ENCODE measurements at regions not wholly inside any gene's neighbourhood (a gene's known extent, or its start where the extent isn't known, plus 50 kb on each side); places are given as distances from the start of the nearest gene placed in this dataset.

DNA sequence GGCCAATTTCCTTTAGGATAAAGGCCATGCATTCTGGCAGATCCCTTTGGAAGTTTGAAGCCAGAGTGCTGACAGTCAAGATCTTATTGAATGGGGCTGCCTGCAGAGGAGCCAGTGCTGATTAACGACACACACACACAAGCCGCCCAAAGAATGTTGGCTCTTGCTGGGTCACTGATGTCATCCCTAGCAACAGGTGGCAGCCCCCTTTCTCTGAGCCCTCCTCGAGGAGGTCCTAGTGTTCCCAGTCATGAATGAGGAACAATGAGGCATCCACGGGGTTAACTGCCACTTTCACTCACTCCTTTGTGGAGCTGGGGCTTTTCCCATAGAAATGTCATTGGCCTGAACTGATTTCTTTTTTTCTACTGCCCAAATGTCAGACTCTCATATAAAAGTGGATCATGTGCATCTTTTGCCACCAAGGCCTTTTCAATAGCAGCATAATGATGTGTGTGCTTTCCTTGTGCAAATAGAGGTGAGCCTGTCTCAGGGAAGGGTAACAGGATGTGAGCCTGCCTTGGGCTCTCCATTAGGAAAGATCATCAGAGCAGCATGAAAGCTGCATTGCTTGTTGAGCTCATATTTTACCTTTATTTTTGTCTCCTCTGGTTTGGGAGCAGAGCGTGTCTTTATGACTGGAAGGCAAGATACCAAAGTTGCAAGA, 301.8 kb upstream of the MTNR1B start:
- no peak for DNase-seq
- no peak for ATAC-seq

DNA sequence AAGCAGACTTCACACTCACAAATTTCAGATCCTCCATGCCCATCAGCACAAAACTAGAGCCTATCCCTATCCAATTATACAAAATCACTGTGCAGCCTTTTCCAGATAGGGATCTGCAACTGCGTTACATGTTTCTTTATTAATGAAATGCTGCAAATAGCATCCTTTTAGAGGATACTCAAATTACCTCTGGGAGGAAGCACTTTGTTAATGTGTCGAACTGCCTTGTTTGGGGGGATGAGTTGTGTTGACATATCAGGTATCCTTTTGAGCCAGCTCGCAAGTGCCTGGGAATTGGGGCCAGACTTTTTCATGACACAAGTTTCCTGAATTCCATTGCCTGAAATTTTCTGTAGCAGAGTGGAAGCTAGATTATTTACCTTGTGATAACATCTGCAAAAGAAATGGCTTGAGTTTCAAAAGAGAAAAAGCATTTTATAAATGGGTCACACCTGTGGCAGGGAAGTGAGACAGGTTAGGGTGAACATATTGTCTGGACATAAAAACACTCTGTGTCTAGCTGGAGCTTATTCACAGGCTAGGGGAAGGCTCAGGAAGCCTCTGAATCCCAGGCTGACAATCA, 299.1 kb upstream of the MTNR1B start:
- no peak for ATAC-seq
- DNase-seq = no peak

DNA sequence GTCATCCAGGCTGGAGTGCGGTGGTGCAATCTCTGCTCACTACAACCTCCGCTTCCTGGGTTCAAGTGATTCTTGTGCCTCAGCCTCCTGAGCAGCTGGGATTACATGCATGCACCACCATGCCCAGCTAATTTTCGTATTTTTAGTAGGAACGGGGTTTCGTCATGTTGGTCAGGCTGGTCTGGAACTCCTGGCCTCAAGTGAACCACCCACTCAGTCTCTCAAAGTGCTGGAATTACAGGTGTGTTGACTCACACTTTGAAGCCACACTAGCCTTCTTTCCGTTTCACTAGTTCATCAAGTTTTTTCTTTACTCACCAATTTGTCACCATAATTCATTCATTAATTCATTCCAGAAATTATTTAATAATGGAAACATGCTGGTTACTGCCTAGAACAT, 298.4 kb upstream of the MTNR1B start:
- no peak for DNase-seq

GRCh38 chr11:92675303-92675702, 294.1 kb upstream of the MTNR1B start:
- ATAC-seq = no peak

More for the DNA sequence above, 298.4 kb upstream of the MTNR1B start:
- no peak for ATAC-seq

GRCh38 chr11:92675810-92676209, 293.6 kb upstream of the MTNR1B start:
- ATAC-seq = no peak
- DNase-seq = no peak

More at GRCh38 chr11:92675303-92675702, 294.1 kb upstream of the MTNR1B start:
- DNase-seq = no peak

DNA sequence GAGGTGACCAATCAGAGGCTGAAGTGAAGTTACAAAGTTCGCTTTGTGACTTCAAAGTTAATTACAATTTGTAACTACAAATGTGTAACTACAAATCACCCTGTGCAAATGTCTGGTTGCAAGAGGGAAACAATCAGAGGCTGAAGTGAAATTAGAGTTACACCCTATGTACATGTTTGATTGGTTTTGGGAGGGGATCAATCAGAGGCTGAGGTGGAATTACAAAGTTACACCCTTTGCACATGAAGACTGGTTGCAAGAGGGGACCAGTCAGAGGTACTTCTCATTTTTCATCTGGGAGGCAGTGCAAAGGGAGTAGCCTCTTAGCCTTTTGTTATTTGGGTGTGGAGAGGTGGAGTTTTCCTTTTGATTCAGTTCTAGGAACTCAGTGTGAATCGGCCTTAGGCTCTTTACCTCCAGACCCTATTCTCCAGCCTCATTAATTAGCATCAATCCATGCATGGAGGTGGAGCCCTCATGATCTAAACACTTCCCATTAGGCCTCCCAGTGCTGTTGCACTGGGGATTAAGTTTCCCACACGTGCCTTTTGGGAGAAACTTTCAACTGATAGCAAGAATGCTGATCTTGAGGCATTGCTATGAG, 291.3 kb upstream of the MTNR1B start:
- ATAC-seq = no peak
- no peak for DNase-seq

GRCh38 chr11:92681586-92681985, 287.9 kb upstream of the MTNR1B start:
- no peak for DNase-seq
- no peak for ATAC-seq

DNA sequence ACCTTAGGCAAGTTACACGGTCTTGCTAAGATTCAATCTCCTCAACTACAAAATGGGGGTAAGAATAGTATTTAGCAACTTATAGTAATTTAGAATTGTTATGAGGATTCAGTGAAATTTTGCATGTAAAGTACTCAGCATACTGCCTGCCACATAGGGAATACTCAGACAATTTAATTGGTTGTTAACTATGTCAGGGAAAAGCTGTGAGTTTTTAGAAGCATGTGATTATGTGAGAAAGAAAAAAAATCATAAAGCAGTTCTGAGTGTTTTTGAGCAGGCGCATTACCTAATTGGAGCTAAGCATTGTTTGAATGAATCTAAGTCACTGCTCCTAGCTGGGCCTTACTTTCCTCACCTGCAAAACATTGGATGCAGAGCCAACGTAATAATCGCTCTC, 287.3 kb upstream of the MTNR1B start:
- DNase-seq = no peak
- no peak for ATAC-seq

DNA sequence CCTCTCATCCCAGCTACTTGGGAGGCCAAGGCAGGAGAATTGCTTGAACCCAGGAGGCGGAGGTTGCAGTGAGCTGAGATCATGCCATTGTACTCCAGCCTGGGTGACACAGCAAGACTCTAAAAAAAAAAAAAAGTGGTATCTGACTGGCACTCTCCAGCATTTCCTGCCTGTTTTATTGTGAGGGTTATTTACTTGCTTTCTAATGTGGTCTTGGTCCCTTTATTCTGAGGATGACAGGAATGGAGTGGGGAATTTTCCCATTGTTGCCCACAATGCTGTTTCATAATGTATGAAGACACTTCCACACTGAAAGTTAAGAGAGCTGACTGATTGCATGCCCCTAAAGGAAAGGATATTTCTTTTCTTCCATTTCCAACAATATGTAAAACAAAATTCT, 286.5 kb upstream of the MTNR1B start:
- DNase-seq (no peak), ATAC-seq (no peak)

DNA sequence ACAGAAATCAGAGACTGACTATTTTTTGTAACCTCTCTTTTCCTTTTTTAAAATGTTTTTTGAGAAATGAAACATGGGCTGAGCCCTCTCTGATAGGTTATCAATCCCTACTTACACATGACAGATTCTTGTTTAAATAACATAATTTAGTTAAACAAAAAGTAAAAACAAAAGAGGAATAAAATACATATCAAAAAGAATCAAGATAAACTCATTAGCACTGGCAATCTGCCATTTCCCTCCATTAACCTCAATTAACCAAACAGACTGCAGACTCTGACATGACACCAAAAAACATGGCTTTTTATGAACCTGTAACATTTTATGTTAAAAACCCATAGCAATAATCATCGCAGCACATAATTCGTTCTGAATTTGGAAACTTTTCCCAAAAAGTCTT, 284.4 kb upstream of the MTNR1B start:
- ATAC-seq (no peak), DNase-seq (no peak)

GRCh38 chr11:92687724-92688123, 281.7 kb upstream of the MTNR1B start:
- ATAC-seq (no peak), DNase-seq (no peak)

- ATAC-seq = no peak
- DNase-seq = no peak
Measured at GRCh38 chr11:92688416-92688815, 281.0 kb upstream of the MTNR1B start.

DNA sequence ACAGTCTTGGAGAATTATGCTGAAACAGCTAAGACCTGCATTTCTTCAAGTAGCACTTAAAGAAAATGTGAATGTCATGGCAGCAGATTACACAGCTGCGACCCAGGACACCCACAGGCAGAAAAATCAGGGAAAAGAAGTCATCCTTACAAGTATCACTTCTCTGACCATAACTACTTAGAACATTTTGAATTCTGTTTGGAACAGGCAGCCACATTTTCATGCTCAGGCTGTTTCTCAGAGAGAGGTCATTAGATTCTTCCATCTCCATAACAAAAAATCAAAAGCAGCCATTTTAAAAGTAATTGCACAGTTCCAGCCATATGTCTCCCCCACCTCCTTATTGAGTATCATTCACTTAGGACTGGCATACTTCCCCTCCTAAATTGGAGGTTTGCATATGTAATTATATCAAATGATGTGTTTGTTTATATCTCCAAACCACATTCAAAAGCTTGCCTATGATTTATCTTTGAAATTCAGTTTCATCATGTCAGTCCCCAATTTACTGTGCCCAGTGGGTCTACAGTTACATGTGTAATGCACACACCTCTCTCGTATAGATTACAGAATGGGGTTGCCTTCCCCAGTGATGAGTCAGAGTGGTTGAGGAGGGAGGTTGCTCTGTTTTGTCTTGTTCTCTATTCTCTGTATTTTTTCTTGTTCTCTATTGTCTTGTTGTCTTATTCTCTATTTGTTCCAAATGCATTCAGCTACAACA, 276.5 kb upstream of the MTNR1B start:
- DNase-seq (no peak), ATAC-seq (no peak)

DNA sequence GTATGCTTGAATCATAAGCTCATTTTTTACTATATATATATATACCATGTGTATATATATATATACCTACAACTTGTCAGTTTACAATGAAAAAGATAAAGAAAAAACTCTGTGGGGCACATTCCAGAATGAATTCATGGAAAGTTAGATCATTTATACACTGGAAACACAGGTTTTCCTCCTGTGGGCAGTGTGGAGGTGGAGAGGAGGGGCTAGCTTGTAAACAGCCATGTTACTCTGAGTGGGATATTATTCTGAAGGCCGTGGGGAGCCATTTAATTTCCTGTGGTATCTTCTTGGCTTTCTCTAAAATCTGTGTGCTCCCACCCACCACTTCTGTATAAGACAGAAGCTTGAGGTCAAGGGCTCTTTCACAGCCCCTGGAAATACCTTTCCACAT, 273.4 kb upstream of the MTNR1B start:
- DNase-seq = no peak
- no peak for ATAC-seq

DNA sequence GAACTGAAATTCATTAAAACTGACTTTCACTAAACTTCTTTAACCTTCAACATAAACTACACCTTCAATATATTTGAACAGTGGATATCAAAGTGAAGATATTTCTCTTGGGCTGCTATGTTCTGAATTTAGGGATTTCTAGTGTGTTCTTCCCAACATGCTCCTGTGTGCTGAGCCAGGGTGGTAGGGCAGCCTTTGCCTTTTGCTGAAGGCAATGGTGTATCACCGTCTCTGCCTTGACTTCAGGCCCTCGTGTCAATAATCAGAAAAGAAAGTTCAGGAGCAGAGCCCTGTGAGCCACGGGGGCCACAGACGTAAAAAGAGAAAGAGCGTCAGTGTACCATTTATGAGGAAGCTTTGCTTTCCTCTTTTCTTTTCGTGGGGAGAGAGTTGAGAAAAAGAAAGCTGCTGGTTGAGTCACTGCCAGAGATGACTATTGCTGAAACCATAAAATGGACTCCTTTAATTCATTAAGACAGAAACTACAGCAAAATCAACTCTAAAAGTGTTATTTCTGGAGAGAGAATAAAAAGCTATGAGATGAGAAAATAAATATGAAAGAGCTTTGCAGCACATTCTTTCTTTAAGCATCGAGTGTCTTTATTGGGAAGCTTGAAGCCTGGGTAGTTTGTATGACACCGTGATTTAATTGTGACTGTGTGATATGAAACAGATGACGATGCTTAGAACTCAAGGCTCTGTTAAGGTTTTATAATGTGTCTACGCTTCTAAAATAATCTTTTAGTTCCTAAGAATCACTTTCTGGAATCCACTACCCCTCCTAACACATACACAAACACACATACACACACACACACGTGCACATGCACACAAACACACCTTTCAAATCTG, 271.8 kb upstream of the MTNR1B start:
- DNase-seq (no peak), ATAC-seq (no peak)

- no peak for ATAC-seq
- DNase-seq = no peak
Measured at GRCh38 chr11:92698742-92699141, 270.7 kb upstream of the MTNR1B start.

GRCh38 chr11:92702037-92702804, 267.2 kb upstream of the MTNR1B start:
- DNase-seq (no peak), ATAC-seq (no peak)

- DNase-seq = no peak
- ATAC-seq = no peak
Measured at GRCh38 chr11:92702805-92703448, 266.5 kb upstream of the MTNR1B start.

DNA sequence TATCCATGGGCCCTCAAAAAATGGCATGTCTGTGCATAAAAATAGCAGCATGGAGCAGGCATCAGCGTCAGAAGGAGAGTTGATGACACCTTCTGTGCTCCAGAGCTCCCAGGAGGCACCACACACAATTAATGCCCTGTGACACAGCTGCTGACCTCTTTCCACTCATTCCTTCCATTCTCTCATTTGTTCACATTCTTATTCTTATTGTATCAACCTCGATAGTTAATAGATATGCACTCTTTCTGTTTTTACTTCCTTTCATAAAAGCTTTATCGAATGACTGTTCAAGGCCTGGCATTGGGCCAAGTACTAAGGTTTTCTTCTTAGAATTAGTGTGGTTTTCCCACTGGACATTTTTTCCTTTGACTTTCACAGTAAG, 266.0 kb upstream of the MTNR1B start:
- ATAC-seq (no peak), DNase-seq (no peak)

- DNase-seq (no peak), ATAC-seq (no peak)
Measured at GRCh38 chr11:92707173-92707619, 262.3 kb upstream of the MTNR1B start.

DNA sequence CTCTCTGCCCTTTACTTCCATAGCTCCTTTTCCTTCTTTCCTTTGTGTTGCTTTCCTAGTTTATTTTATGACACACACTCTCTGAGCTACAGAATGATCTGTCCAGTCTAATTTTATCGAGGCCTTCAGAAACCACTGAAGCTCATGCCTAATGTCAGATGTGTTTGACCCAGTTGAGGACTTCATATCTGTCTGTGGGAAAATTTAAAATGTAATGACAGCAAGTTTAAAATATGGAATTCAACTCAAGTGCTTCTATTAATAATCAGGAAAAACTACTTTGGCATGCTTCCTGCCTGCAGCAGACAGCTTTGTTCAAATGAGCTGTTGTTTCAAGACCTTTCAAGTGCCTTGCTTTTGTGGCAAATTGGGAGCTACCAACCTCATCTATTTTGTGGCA, 261.8 kb upstream of the MTNR1B start:
- DNase-seq (no peak), ATAC-seq (no peak)
